H1 (cell line): ENCODE measurements at regions not wholly inside any gene's neighbourhood (a gene's known extent, or its start where the extent isn't known, plus 50 kb on each side); places are given as distances from the start of the nearest gene placed in this dataset.

ENCODE experiments used
- CTCF ChIA-PET: fragments of 300-600 bp; sonication (Branson Sonifier 250); formaldehyde crosslinking; loops from one replicate; lab custom pipeline; 2021; ENCODE audit not compliant: partially characterized antibody; lab: Charles Lee
- POLR2A ChIA-PET: fragments of 300-600 bp; sonication (Branson Sonifier 250); formaldehyde crosslinking; loops from one replicate; lab custom pipeline; 2021; ENCODE audit warnings: inconsistent platforms; ENCODE audit not compliant: partially characterized antibody; lab: Charles Lee
- DNase-seq, 2 experiments: peaks; one replicate each; pipeline versions ENCODE4 v3.0.0 to v3.0.0-alpha.2; 2010 to 2022; ENCODE audit warnings: low spot score in 2 of 2, low read depth in 1 of 2, mixed read lengths in 1 of 2
- FAIRE-seq: peaks from 2 replicates; lab custom pipeline; 2011; peaks lifted over from hg19 to GRCh38; lab: Jason Lieb, UNC
- H2AFZ ChIP-seq: 2 replicates; pipeline ENCODE4 v1.8.1; 2012; ENCODE audit warnings: low read length, inconsistent platforms
- H2AK5ac ChIP-seq: 2 replicates; pipeline ENCODE4 v1.6.1; 2013; ENCODE audit warnings: low read depth, low read length
- H2BK120ac ChIP-seq: replicated peaks from 2 replicates; pipeline ENCODE3; 2013; ENCODE audit warnings: low read depth, low read length, inconsistent platforms
- H2BK12ac ChIP-seq: 2 replicates; pipeline ENCODE4 v1.6.1; 2013; ENCODE audit warnings: low read depth, low read length
- H2BK15ac ChIP-seq: 2 replicates; pipeline ENCODE4 v1.6.1; 2013; ENCODE audit warnings: low read length
- H2BK20ac ChIP-seq: 2 replicates; pipeline ENCODE4 v1.6.1; 2013; ENCODE audit warnings: low read length
- H2BK5ac ChIP-seq: 2 replicates; pipeline ENCODE4 v1.6.1; 2013; ENCODE audit warnings: low read depth, low read length
- H3K14ac ChIP-seq: 2 replicates; pipeline ENCODE4 v1.6.1; 2013; ENCODE audit warnings: inconsistent platforms; ENCODE audit not compliant: insufficient read length
- H3K18ac ChIP-seq: 2 replicates; pipeline ENCODE4 v1.6.1; 2013; ENCODE audit warnings: low read length; ENCODE audit errors: extremely low read depth
- H3K23ac ChIP-seq: 2 replicates; pipeline ENCODE4 v1.6.1; 2013; ENCODE audit warnings: inconsistent platforms; ENCODE audit not compliant: insufficient read length
- H3K23me2 ChIP-seq: 2 replicates; pipeline ENCODE4 v1.6.1; 2013; ENCODE audit warnings: low read depth, low read length
- H3K27ac ChIP-seq: 2 replicates; pipeline ENCODE4 v1.6.1; 2011; ENCODE audit warnings: low read depth, low read length, inconsistent platforms
- H3K27me3 ChIP-seq, 4 experiments: replicated peaks in 1 of 4; 1 replicate in 1 of 4; 2 replicates in 3 of 4; pipeline versions ENCODE4 v1.6.1 to v1.8.1; 2011 to 2013; ENCODE audit warnings: low read length in 3 of 4, mild to moderate bottlenecking in 3 of 4, inconsistent platforms in 2 of 4, mixed read lengths in 2 of 4, moderate library complexity in 1 of 4; ENCODE audit not compliant: control insufficient read depth in 3 of 4, insufficient read depth in 3 of 4; ENCODE audit errors: extremely low read depth in 1 of 4
- H3K36me3 ChIP-seq, 4 experiments: 2 replicates each; pipeline versions ENCODE4 v1.6.1 to v1.8.1; 2011 to 2013; ENCODE audit warnings: mild to moderate bottlenecking in 4 of 4, low read length in 3 of 4, moderate library complexity in 2 of 4, control low read depth in 1 of 4, inconsistent platforms in 1 of 4; ENCODE audit not compliant: insufficient read depth in 4 of 4, control insufficient read depth in 2 of 4
- H3K4ac ChIP-seq: replicated peaks from 2 replicates; pipeline ENCODE3; 2013; ENCODE audit warnings: low read length, low read depth, mixed read lengths, inconsistent platforms; ENCODE audit not compliant: insufficient read length
- H3K4me1 ChIP-seq, 4 experiments: replicated peaks in 1 of 4; 1 replicate in 1 of 4; 2 replicates in 3 of 4; pipeline versions ENCODE4 v1.6.1 to v1.8.1; 2011 to 2013; ENCODE audit warnings: low read length in 3 of 4, inconsistent platforms in 2 of 4, mixed read lengths in 1 of 4; ENCODE audit not compliant: insufficient read depth in 4 of 4, control insufficient read depth in 3 of 4
- H3K4me2 ChIP-seq, 2 experiments: 2 replicates each; pipeline versions ENCODE4 v1.6.1 to v1.8.1; 2011 to 2013; ENCODE audit warnings: low read depth in 2 of 2, low read length in 2 of 2, control low read depth in 1 of 2, inconsistent platforms in 1 of 2, mild to moderate bottlenecking in 1 of 2; ENCODE audit not compliant: insufficient read depth in 1 of 2
- H3K4me3 ChIP-seq, 4 experiments: fragments of 200-600, 300-600 bp in 1 of 4; sonication (generic), shearing (Covaris generic), sonication (Bioruptor Twin) in 1 of 4; 2 replicates each; pipeline versions ENCODE4 v1.5.1 to v1.8.1; 2011 to 2016; ENCODE audit warnings: low read length in 4 of 4, low read depth in 3 of 4, control low read depth in 2 of 4, inconsistent platforms in 2 of 4, mild to moderate bottlenecking in 2 of 4, mixed read lengths in 1 of 4, moderate library complexity in 1 of 4; ENCODE audit not compliant: insufficient read depth in 2 of 4; ENCODE audit errors: extremely low read depth in 1 of 4
- H3K56ac ChIP-seq: replicated peaks from 2 replicates; pipeline ENCODE3; 2013; ENCODE audit warnings: low read depth, mild to moderate bottlenecking, mixed read lengths, low read length, inconsistent platforms; ENCODE audit not compliant: insufficient read length
- H3K79me1 ChIP-seq: 2 replicates; pipeline ENCODE4 v1.6.1; 2013; ENCODE audit warnings: low read depth, low read length, control low read depth
- H3K79me2 ChIP-seq, 2 experiments: 2 replicates each; pipeline versions ENCODE4 v1.6.1 to v1.8.1; 2012 to 2013; ENCODE audit warnings: low read length in 2 of 2, mild to moderate bottlenecking in 2 of 2, inconsistent platforms in 1 of 2; ENCODE audit not compliant: insufficient read depth in 2 of 2, control insufficient read depth in 1 of 2
- H3K9ac ChIP-seq, 4 experiments: replicated peaks in 1 of 4; 1 replicate in 1 of 4; 2 replicates in 3 of 4; pipeline versions ENCODE4 v1.6.1 to v1.8.1; 2011 to 2013; ENCODE audit warnings: low read depth in 3 of 4, low read length in 3 of 4, control low read depth in 2 of 4, mild to moderate bottlenecking in 2 of 4, moderate library complexity in 2 of 4, inconsistent platforms in 1 of 4; ENCODE audit errors: extremely low read depth in 1 of 4
- H3K9me3 ChIP-seq, 2 experiments: 2 replicates each; pipeline versions ENCODE4 v1.6.1 to v1.8.1; 2012 to 2013; ENCODE audit warnings: mild to moderate bottlenecking in 2 of 2, moderate library complexity in 2 of 2, control low read depth in 1 of 2, inconsistent platforms in 1 of 2, low read depth in 1 of 2, low read length in 1 of 2, mixed read lengths in 1 of 2; ENCODE audit not compliant: insufficient read depth in 2 of 2
- H4K20me1 ChIP-seq, 2 experiments: replicated peaks in 1 of 2; 2 replicates each; pipeline versions ENCODE3 to v1.8.1; 2011 to 2013; ENCODE audit warnings: inconsistent platforms in 2 of 2, low read length in 2 of 2, mild to moderate bottlenecking in 1 of 2; ENCODE audit not compliant: insufficient read depth in 2 of 2, control insufficient read depth in 1 of 2
- H4K5ac ChIP-seq: 2 replicates; pipeline ENCODE4 v1.6.1; 2013; ENCODE audit warnings: low read length, low read depth, mixed read lengths, inconsistent platforms; ENCODE audit not compliant: insufficient read length
- H4K8ac ChIP-seq: 2 replicates; pipeline ENCODE4 v1.8.0; 2013; ENCODE audit warnings: mild to moderate bottlenecking, moderate library complexity, low read length, inconsistent platforms; ENCODE audit not compliant: insufficient read depth; ENCODE audit errors: extremely low read depth
- H4K91ac ChIP-seq: replicated peaks from 2 replicates; pipeline ENCODE3; 2013; ENCODE audit warnings: low read length, mixed read lengths, inconsistent platforms; ENCODE audit not compliant: insufficient read length
- ASH2L ChIP-seq: fragments of 200-600, 300-600 bp; sonication (generic); IDR thresholded peaks from one replicate; pipeline ENCODE4 v1.7.1; 2017; ENCODE audit warnings: low read length
- JUN ChIP-seq: IDR thresholded peaks from 2 replicates; pipeline ENCODE4 v1.6.1; 2011; ENCODE audit warnings: low read depth, mild to moderate bottlenecking, improper control_type of control experiment, low read length
- POLR2A ChIP-seq, 2 experiments: IDR thresholded peaks; 1 replicate in 1 of 2; 2 replicates in 1 of 2; pipeline ENCODE4 v1.6.1; 2011; ENCODE audit warnings: low read depth in 2 of 2, low read length in 2 of 2, mild to moderate bottlenecking in 2 of 2; ENCODE audit errors: control extremely low read depth in 1 of 2
- SIRT6 ChIP-seq: IDR thresholded peaks from one replicate; pipeline ENCODE4 v1.7.1; 2012; ENCODE audit warnings: low read length, inconsistent platforms
- SP2 ChIP-seq: IDR thresholded peaks from 2 replicates; pipeline ENCODE4 v1.6.1; 2012; ENCODE audit warnings: mild to moderate bottlenecking, low read length, inconsistent platforms
- SRF ChIP-seq: IDR thresholded peaks from 2 replicates; pipeline ENCODE4 v1.6.1; 2011; ENCODE audit warnings: mild to moderate bottlenecking, low read depth, low read length, moderate library complexity
- WGBS, 2 experiments: shearing (Covaris generic) in 1 of 2; methylation state at CpG; one replicate each; pipeline versions ENCODE4 v1.1.6 to v1.1.7; 2013 to 2015; ENCODE audit warnings: low lambda C conversion rate in 2 of 2, mixed read lengths in 2 of 2, inconsistent platforms in 1 of 2, low coverage in 1 of 2, missing lambda C conversion rate in 1 of 2; ENCODE audit not compliant: insufficient replicate concordance in 2 of 2, insufficient coverage in 1 of 2, insufficient read length in 1 of 2; ENCODE audit errors: extremely low coverage in 1 of 2, missing lambda C conversion rate in 1 of 2; 5-methylcytosine and 5-hydroxymethylcytosine counted together
- TF ChIP-seq, protein P1 (sequence below): IDR thresholded peaks from 2 replicates; pipeline ENCODE4 v1.6.1; 2011; ENCODE audit warnings: low read length, improper control_type of control experiment

DNA sequence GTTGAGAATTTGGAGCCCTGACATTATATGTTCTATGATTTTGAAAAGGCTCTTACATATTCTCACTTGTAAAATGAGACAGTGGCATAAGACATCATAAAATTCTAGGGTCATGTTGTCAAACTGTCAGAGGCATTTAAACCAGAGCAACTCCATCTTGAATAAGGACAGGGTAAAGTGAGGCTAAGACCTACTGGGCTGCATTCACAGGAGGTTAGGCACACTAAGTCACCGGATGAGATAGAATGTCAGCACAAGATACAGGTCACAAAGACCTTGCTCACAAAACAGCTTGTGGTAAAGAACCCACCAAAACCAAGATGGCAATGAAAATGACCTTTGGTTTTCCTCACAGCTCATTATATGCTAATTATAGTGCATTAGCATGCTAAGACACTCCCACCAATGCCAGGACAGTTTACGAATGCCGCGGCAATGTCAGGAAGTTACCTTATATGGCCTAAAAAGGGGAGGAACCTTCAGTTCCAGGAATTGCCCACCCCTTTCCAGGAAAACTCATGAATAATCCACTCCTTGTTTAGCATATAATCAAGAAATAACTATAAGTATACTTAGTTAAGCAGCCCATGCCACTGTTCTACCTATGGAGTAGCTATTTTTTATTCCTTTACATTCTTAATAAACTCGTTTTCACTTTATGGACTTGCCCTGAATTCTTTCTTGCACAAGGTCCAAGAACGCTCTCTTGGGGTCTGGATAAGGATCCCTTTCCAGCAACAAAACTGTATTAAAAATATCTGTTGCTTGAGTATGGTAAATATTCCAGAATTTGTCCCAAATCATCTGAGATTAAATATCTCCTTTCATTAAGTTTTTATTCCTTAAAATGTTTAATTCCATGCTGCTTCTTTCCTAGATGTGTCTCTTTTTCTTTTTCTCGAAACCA, 406.4 kb downstream of the METTL4 start:
- Histone ChIP-seq H4K91ac (no peak overlapping the region), H3K23me2 (no peaks in the 10 kb centered on the region), H2BK12ac (no peak overlapping the region), H2BK5ac (no peak overlapping the region), H3K14ac (no peak overlapping the region), H4K8ac (no peak overlapping the region), H2AFZ (no peak overlapping the region), H2BK20ac (no peak overlapping the region), H2AK5ac (no peak overlapping the region), H3K9me3 (peaks cover 5 to 7% of the 10 kb centered on the region in 2 experiments; a peak in 2 of 4 replicates), H4K5ac (no peak overlapping the region), H3K4ac (no peak overlapping the region), H3K4me1 (no peaks in the 10 kb centered on the region), H3K4me2 (no peak overlapping the region), H3K79me2 (no peaks in the 10 kb centered on the region), H3K56ac (no peak overlapping the region), H3K23ac (no peak overlapping the region), H3K79me1 (no peaks in the 10 kb centered on the region), H3K9ac (no peak overlapping the region), H4K20me1 (no peaks in the 10 kb centered on the region), H3K4me3 (no peak overlapping the region), H3K18ac (no peak overlapping the region), H3K36me3 (no peaks in the 10 kb centered on the region), H3K27me3 (no peaks in the 10 kb centered on the region), H2BK15ac (no peak overlapping the region), H3K27ac (no peak overlapping the region), H2BK120ac (no peak overlapping the region)
- CTCF ChIA-PET: no interaction called here
- WGBS, 2 experiments: 75% methylated on average over 7 of the region's 7 CpGs; no CpG with 5 or more reads in 1 of the 2 experiments
- DNase-seq (no peak), FAIRE-seq (no peak)
- TF ChIP-seq SRF: peak; percentile 56; the same call in 1 of the 2 replicates
- TF ChIP-seq SIRT6: no peak
- TF ChIP-seq JUN: no peak
- no peak for TF ChIP-seq SP2
- no peak for TF ChIP-seq ASH2L
- TF ChIP-seq POLR2A (IDR thresholded peaks at IDR 0.05; ENCODE audit: control extremely low read depth in 1 of 2, low read depth in 2 of 2, low read length in 2 of 2): no peak
- TF ChIP-seq, protein P1, sequence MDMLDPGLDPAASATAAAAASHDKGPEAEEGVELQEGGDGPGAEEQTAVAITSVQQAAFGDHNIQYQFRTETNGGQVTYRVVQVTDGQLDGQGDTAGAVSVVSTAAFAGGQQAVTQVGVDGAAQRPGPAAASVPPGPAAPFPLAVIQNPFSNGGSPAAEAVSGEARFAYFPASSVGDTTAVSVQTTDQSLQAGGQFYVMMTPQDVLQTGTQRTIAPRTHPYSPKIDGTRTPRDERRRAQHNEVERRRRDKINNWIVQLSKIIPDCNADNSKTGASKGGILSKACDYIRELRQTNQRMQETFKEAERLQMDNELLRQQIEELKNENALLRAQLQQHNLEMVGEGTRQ: no peak
- POLR2A ChIA-PET: no interaction called here
